ENCODE measurements at regions not wholly inside any gene's neighbourhood (a gene's known extent, or its start where the extent isn't known, plus 50 kb on each side); places are given as distances from the start of the nearest gene placed in this dataset.

GRCh38 chr16:52123061-52123839 is 423.7 kb downstream of the TOX3 start:
- Histone ChIP-seq H3K27me3 (no peaks in the 10 kb centered on the region), H3K4me1 (ENCODE audit: insufficient read depth) (no peaks in the 10 kb centered on the region), H3K27ac (no peak overlapping the region), H3K79me2 (no peaks in the 10 kb centered on the region), H3K4me2 (no peak overlapping the region), H2AFZ (no peak overlapping the region), H3K9me3 (ENCODE audit: low read depth) (no peaks in the 10 kb centered on the region), H3K4me3 (no peak overlapping the region), H3K9me2 (replicated peaks; ENCODE audit: insufficient read depth) (no peaks in the 10 kb centered on the region), H4K20me1 (ENCODE audit: insufficient read depth, poor library complexity, severe bottlenecking) (no peaks in the 10 kb centered on the region), H3K36me3 (replicated peaks; ENCODE audit: insufficient read depth, low read depth) (no peaks in the 10 kb centered on the region)
- no peak for DNase-seq (ENCODE audit: low spot score)
- TF ChIP-seq, protein P1, sequence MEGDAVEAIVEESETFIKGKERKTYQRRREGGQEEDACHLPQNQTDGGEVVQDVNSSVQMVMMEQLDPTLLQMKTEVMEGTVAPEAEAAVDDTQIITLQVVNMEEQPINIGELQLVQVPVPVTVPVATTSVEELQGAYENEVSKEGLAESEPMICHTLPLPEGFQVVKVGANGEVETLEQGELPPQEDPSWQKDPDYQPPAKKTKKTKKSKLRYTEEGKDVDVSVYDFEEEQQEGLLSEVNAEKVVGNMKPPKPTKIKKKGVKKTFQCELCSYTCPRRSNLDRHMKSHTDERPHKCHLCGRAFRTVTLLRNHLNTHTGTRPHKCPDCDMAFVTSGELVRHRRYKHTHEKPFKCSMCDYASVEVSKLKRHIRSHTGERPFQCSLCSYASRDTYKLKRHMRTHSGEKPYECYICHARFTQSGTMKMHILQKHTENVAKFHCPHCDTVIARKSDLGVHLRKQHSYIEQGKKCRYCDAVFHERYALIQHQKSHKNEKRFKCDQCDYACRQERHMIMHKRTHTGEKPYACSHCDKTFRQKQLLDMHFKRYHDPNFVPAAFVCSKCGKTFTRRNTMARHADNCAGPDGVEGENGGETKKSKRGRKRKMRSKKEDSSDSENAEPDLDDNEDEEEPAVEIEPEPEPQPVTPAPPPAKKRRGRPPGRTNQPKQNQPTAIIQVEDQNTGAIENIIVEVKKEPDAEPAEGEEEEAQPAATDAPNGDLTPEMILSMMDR (IDR thresholded peaks at IDR 0.05; ENCODE audit: poor library complexity), result no peak
- TF ChIP-seq EZH2 (IDR thresholded peaks at IDR 0.05; ENCODE audit: borderline replicate concordance), result no peak
- no peak for TF ChIP-seq EZH2phosphoT487 (IDR thresholded peaks at IDR 0.05; ENCODE audit: low read depth, severe bottlenecking, unreplicated experiment)
- WGBS (ENCODE audit: low lambda C conversion rate, missing lambda C conversion rate), result 51% methylated on average over 2 of the region's 2 CpGs

GRCh38 chr16:52117171-52117570 is 429.8 kb downstream of the TOX3 start:
- H3K9me3 ChIP-seq (ENCODE audit: low read depth), result no peaks in the 10 kb centered on the region
- no peak for DNase-seq (ENCODE audit: low spot score)
- TF ChIP-seq EZH2 (IDR thresholded peaks at IDR 0.05; ENCODE audit: borderline replicate concordance), result no peak
- H3K79me2 ChIP-seq, result no peaks in the 10 kb centered on the region
- no peak overlapping the region for H3K27ac ChIP-seq
- no peaks in the 10 kb centered on the region for H3K36me3 ChIP-seq (replicated peaks; ENCODE audit: insufficient read depth, low read depth)
- 59% methylated on average over 2 of the region's 2 CpGs for WGBS (ENCODE audit: low lambda C conversion rate, missing lambda C conversion rate)
- no peak overlapping the region for H3K4me2 ChIP-seq
- no peaks in the 10 kb centered on the region for H3K4me1 ChIP-seq (ENCODE audit: insufficient read depth)
- no peak overlapping the region for H2AFZ ChIP-seq
- H3K4me3 ChIP-seq, result no peak overlapping the region
- H3K9me2 ChIP-seq (replicated peaks; ENCODE audit: insufficient read depth), result no peaks in the 10 kb centered on the region
- H3K27me3 ChIP-seq, result no peaks in the 10 kb centered on the region
- no peaks in the 10 kb centered on the region for H4K20me1 ChIP-seq (ENCODE audit: insufficient read depth, poor library complexity, severe bottlenecking)

DNA sequence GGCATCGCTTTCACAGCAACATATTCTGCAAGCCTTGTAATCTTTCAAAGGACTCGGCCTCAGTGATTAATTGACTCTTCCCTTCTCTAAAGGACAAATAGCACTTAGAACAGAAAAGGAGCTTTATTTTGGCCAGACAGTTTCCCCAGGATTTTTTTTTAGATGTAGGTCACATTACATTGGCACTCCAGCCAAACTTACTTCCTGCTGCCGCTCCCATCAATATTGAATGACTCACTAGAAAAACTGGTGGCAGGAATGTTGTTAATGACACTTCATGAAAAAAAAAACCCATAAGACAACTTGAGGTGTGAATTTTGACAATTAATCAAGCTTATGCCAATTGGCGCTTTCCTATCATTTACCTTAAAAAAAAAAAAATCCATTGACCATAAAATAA is 432.6 kb downstream of the TOX3 start:
- no peak overlapping the region for H3K27ac ChIP-seq

More for the DNA sequence above, 432.6 kb downstream of the TOX3 start:
- Histone ChIP-seq H3K36me3 (replicated peaks; ENCODE audit: insufficient read depth, low read depth) (no peaks in the 10 kb centered on the region), H3K27me3 (no peaks in the 10 kb centered on the region), H2AFZ (no peak overlapping the region), H3K4me1 (ENCODE audit: insufficient read depth) (no peaks in the 10 kb centered on the region), H3K9me2 (replicated peaks; ENCODE audit: insufficient read depth) (no peaks in the 10 kb centered on the region), H4K20me1 (ENCODE audit: insufficient read depth, poor library complexity, severe bottlenecking) (no peaks in the 10 kb centered on the region), H3K9me3 (ENCODE audit: low read depth) (no peaks in the 10 kb centered on the region), H3K79me2 (no peaks in the 10 kb centered on the region), H3K4me2 (no peak overlapping the region), H3K4me3 (no peak overlapping the region)
- peak; percentile 8 for DNase-seq (ENCODE audit: low spot score)
- TF ChIP-seq EZH2phosphoT487 (IDR thresholded peaks at IDR 0.05; ENCODE audit: low read depth, severe bottlenecking, unreplicated experiment) (no peak), EZH2 (IDR thresholded peaks at IDR 0.05; ENCODE audit: borderline replicate concordance) (no peak)
- TF ChIP-seq, protein P1 (IDR thresholded peaks at IDR 0.05; ENCODE audit: poor library complexity), result no peak
- 83% methylated on average over 4 of the region's 4 CpGs for WGBS (ENCODE audit: low lambda C conversion rate, missing lambda C conversion rate)
